Fibroblast of skin of abdomen (primary cell): ENCODE measurements at regions not wholly inside any gene's neighbourhood (a gene's known extent, or its start where the extent isn't known, plus 50 kb on each side); places are given as distances from the start of the nearest gene placed in this dataset.

Experiments used
- DNase-seq: peaks from one replicate; pipeline ENCODE4 v3.0.0-alpha.2; 2013

GRCh38 chr2:58925676-58926081 lies 684.6 kb upstream of the FANCL start:
- peak; percentile 89 for DNase-seq

- peak; percentile 99 for DNase-seq
Measured at GRCh38 chr2:58923869-58924268, 682.7 kb upstream of the FANCL start.

- DNase-seq, result no peak
Measured at GRCh38 chr2:58922245-58922644, 681.1 kb upstream of the FANCL start.

- DNase-seq, result peak; percentile 37
Measured at GRCh38 chr2:58921676-58922075, 680.6 kb upstream of the FANCL start.

- peak; percentile 66 for DNase-seq
Measured at GRCh38 chr2:58920001-58920400, 678.9 kb upstream of the FANCL start.

GRCh38 chr2:58919316-58919715 lies 678.2 kb upstream of the FANCL start:
- no peak for DNase-seq

GRCh38 chr2:58918141-58918540 lies 677.0 kb upstream of the FANCL start:
- peak; percentile 86 for DNase-seq

GRCh38 chr2:58917596-58917995 lies 676.5 kb upstream of the FANCL start:
- no peak for DNase-seq

- DNase-seq, result no peak
Measured at GRCh38 chr2:58916063-58916462, 674.9 kb upstream of the FANCL start.

- DNase-seq, result no peak
Measured at GRCh38 chr2:58914733-58915505, 673.8 kb upstream of the FANCL start.

GRCh38 chr2:58913082-58913726 lies 672.1 kb upstream of the FANCL start:
- no peak for DNase-seq

- DNase-seq, result no peak
Measured at GRCh38 chr2:58911877-58912276, 670.8 kb upstream of the FANCL start.

- no peak for DNase-seq
Measured at GRCh38 chr2:58908501-58909154, 667.5 kb upstream of the FANCL start.

GRCh38 chr2:58907644-58908043 lies 666.5 kb upstream of the FANCL start:
- no peak for DNase-seq

- DNase-seq, result no peak
Measured at GRCh38 chr2:58906081-58906645, 665.0 kb upstream of the FANCL start.

GRCh38 chr2:58904095-58904494 lies 663.0 kb upstream of the FANCL start:
- no peak for DNase-seq

- DNase-seq, result no peak
Measured at GRCh38 chr2:58903427-58903826, 662.3 kb upstream of the FANCL start.

GRCh38 chr2:58900246-58901027 lies 659.3 kb upstream of the FANCL start:
- DNase-seq, result no peak

- DNase-seq, result peak; percentile 77
Measured at GRCh38 chr2:58899692-58900091, 658.6 kb upstream of the FANCL start.

- DNase-seq, result peak; percentile 77
Measured at GRCh38 chr2:58896638-58897037, 655.5 kb upstream of the FANCL start.

GRCh38 chr2:58895857-58896256 lies 654.7 kb upstream of the FANCL start:
- DNase-seq, result no peak

GRCh38 chr2:58893656-58894351 lies 652.7 kb upstream of the FANCL start:
- no peak for DNase-seq
